K562 (cell line): ENCODE measurements at regions not wholly inside any gene's neighbourhood (a gene's known extent, or its start where the extent isn't known, plus 50 kb on each side); places are given as distances from the start of the nearest gene placed in this dataset.

ENCODE experiments used
- KAT8 ChIP-seq: fragments of 450-650 bp; IDR thresholded peaks from 2 replicates; pipeline ENCODE4 v1.6.1; 2016; ENCODE audit warnings: low read depth, mild to moderate bottlenecking
- SETDB1 ChIP-seq: IDR thresholded peaks from one replicate; pipeline ENCODE4 v1.6.1; 2012; ENCODE audit warnings: low read length, control low read depth, inconsistent platforms
- STAT6 ChIP-seq: sonication (generic); formaldehyde crosslinking; IDR thresholded peaks from 2 replicates; pipeline ENCODE4 v1.8.1; 2023; ENCODE audit warnings: mild to moderate bottlenecking, missing genetic modification reagents
- ZBTB34 ChIP-seq: fragments of 250-450 bp; sonication (Bioruptor Pico); IDR thresholded peaks from 2 replicates; pipeline ENCODE4 v1.8.0; 2021; ENCODE audit warnings: mild to moderate bottlenecking, moderate library complexity
- ZBTB43 ChIP-seq: sonication (generic); formaldehyde crosslinking; IDR thresholded peaks from 2 replicates; pipeline ENCODE4 v1.8.0; 2023; ENCODE audit warnings: mild to moderate bottlenecking, missing genetic modification reagents
- ZZZ3 ChIP-seq: fragments of 450-650 bp; IDR thresholded peaks from 2 replicates; pipeline ENCODE4 v1.6.1; 2016; ENCODE audit warnings: antibody characterized with exemption, mild to moderate bottlenecking, moderate library complexity

DNA sequence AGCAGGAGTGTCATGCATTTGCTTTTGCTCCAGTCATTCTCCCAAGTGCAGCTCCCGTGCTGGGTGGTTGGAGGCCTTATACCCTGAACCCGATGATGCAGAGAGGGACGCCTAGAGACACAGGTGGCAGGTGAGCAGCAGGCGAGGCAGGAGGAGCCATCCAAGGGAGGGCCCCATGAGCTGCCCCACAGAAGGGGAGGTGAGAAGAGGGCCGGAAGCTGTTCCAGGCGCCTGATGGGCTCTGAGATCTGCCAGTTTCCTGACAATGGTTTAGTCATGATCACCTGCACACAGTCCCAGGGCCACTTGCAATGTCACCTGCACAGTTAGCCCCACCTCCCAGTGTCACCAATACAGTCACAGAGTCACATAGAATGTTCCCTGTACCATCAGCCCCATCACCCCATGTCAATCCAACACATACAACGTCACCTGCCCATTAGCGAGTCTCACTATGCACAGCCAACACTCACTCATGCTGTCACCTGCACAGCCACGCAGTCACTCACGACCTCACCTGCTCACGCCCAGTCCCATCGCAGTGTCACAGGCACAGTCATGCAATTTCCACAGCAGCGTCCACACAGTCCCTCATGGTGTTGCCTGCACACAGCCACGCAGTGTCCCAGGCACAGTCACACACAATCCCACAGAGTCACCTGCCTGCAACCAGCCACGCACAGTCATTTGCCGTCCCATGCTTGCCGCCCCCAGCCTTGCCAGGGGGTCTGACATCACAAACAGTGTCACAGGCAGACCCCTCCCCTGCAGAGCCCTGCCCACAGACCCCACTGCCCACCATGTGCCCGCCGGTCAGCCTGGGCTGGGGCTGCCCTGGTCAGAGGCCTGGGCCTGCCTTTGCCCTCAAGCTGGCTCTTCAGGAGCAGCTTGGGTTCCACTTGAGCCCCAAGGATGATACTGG lies 113.4 kb downstream of the LHX2 start (continued):
- no peak for TF ChIP-seq ZBTB34 (CRISPR knock-in tag)
- TF ChIP-seq KAT8, result no peak
- no peak for TF ChIP-seq ZBTB43 (CRISPR knock-in tag)
- TF ChIP-seq STAT6 (CRISPR knock-in tag), result no peak
- no peak for TF ChIP-seq ZZZ3
- no peak for TF ChIP-seq SETDB1
